ENCODE measurements at regions not wholly inside any gene's neighbourhood (a gene's known extent, or its start where the extent isn't known, plus 50 kb on each side); places are given as distances from the start of the nearest gene placed in this dataset.
"Not testable (repeated sequence)": the region's sequence is repeated elsewhere in the genome, so short reads cannot be mapped to it uniquely, and the experiment has no call there.

- Histone ChIP-seq H3K9ac (ENCODE audit: low read length) (no peak overlapping the region), H3K4me3 (ENCODE audit: low read length) (no peak overlapping the region), H3K4me1 (ENCODE audit: control insufficient read depth, insufficient read depth, low read length) (peaks cover 19% of the 10 kb centered on the region), H3K36me3 (ENCODE audit: control insufficient read depth, insufficient read depth, low read length, severe bottlenecking) (peaks cover 12% of the 10 kb centered on the region), H3K27me3 (replicated peaks; ENCODE audit: control insufficient read depth, insufficient read depth, low read length) (no peaks in the 10 kb centered on the region), H3K9me3 (ENCODE audit: control insufficient read depth, low read length) (no peaks in the 10 kb centered on the region)
- no peak for DNase-seq (ENCODE audit: low read depth)
Measured at GRCh38 chr6:27141529-27142015, 105.9 kb upstream of the PRSS16 start.

GRCh38 chr6:27143020-27143388 is 104.5 kb upstream of the PRSS16 start:
- not testable (repeated sequence) for H3K9me3 ChIP-seq (ENCODE audit: control insufficient read depth, low read length); H3K36me3 ChIP-seq (ENCODE audit: control insufficient read depth, insufficient read depth, low read length, severe bottlenecking); DNase-seq (ENCODE audit: low read depth); H3K27me3 ChIP-seq (replicated peaks; ENCODE audit: control insufficient read depth, insufficient read depth, low read length); H3K4me3 ChIP-seq (ENCODE audit: low read length); H3K9ac ChIP-seq (ENCODE audit: low read length)
- H3K4me1 ChIP-seq (ENCODE audit: control insufficient read depth, insufficient read depth, low read length) = peaks cover 24% of the 10 kb centered on the region

- Histone ChIP-seq H3K4me3 (ENCODE audit: low read length) (no peak overlapping the region), H3K9me3 (ENCODE audit: control insufficient read depth, low read length) (no peaks in the 10 kb centered on the region), H3K27me3 (replicated peaks; ENCODE audit: control insufficient read depth, insufficient read depth, low read length) (no peaks in the 10 kb centered on the region), H3K4me1 (ENCODE audit: control insufficient read depth, insufficient read depth, low read length) (peaks cover 24% of the 10 kb centered on the region), H3K36me3 (ENCODE audit: control insufficient read depth, insufficient read depth, low read length, severe bottlenecking) (no peaks in the 10 kb centered on the region), H3K9ac (ENCODE audit: low read length) (no peak overlapping the region)
- DNase-seq (ENCODE audit: low read depth) = no peak
Measured at GRCh38 chr6:27143474-27144026, 104.0 kb upstream of the PRSS16 start.

- no peak for DNase-seq (ENCODE audit: low read depth)
- Histone ChIP-seq H3K36me3 (ENCODE audit: control insufficient read depth, insufficient read depth, low read length, severe bottlenecking) (no peaks in the 10 kb centered on the region), H3K4me1 (ENCODE audit: control insufficient read depth, insufficient read depth, low read length) (peaks cover 19% of the 10 kb centered on the region), H3K4me3 (ENCODE audit: low read length) (peak overlapping the region; percentile 94), H3K9ac (ENCODE audit: low read length) (peak overlapping the region; percentile 88), H3K27me3 (replicated peaks; ENCODE audit: control insufficient read depth, insufficient read depth, low read length) (no peaks in the 10 kb centered on the region), H3K9me3 (ENCODE audit: control insufficient read depth, low read length) (no peaks in the 10 kb centered on the region)
Measured at GRCh38 chr6:27144740-27145079, 102.8 kb upstream of the PRSS16 start.

- Histone ChIP-seq H3K9ac (ENCODE audit: low read length) (peak overlapping the region; percentile 88), H3K4me1 (ENCODE audit: control insufficient read depth, insufficient read depth, low read length) (peaks cover 16% of the 10 kb centered on the region), H3K27me3 (replicated peaks; ENCODE audit: control insufficient read depth, insufficient read depth, low read length) (no peaks in the 10 kb centered on the region), H3K9me3 (ENCODE audit: control insufficient read depth, low read length) (no peaks in the 10 kb centered on the region), H3K4me3 (ENCODE audit: low read length) (peak overlapping the region; percentile 94), H3K36me3 (ENCODE audit: control insufficient read depth, insufficient read depth, low read length, severe bottlenecking) (no peaks in the 10 kb centered on the region)
- peak; percentile 93 for DNase-seq (ENCODE audit: low read depth)
Measured at GRCh38 chr6:27145731-27146455, 101.6 kb upstream of the PRSS16 start.

GRCh38 chr6:27146456-27146705 is 101.1 kb upstream of the PRSS16 start:
- DNase-seq (ENCODE audit: low read depth); H3K36me3 ChIP-seq (ENCODE audit: control insufficient read depth, insufficient read depth, low read length, severe bottlenecking); H3K27me3 ChIP-seq (replicated peaks; ENCODE audit: control insufficient read depth, insufficient read depth, low read length); H3K9me3 ChIP-seq (ENCODE audit: control insufficient read depth, low read length): not testable (repeated sequence)
- peak overlapping the region; percentile 88 for H3K9ac ChIP-seq (ENCODE audit: low read length)
- peak overlapping the region; percentile 94 for H3K4me3 ChIP-seq (ENCODE audit: low read length)
- H3K4me1 ChIP-seq (ENCODE audit: control insufficient read depth, insufficient read depth, low read length) = peaks cover 16% of the 10 kb centered on the region

- peak; percentile 98 for DNase-seq (ENCODE audit: low read depth)
- H3K27me3 ChIP-seq (replicated peaks; ENCODE audit: control insufficient read depth, insufficient read depth, low read length) = no peaks in the 10 kb centered on the region
- H3K4me1 ChIP-seq (ENCODE audit: control insufficient read depth, insufficient read depth, low read length) = peaks cover 16% of the 10 kb centered on the region
- no peaks in the 10 kb centered on the region for H3K36me3 ChIP-seq (ENCODE audit: control insufficient read depth, insufficient read depth, low read length, severe bottlenecking)
- H3K4me3 ChIP-seq (ENCODE audit: low read length) = peak overlapping the region; percentile 94
- peak overlapping the region; percentile 88 for H3K9ac ChIP-seq (ENCODE audit: low read length)
- no peaks in the 10 kb centered on the region for H3K9me3 ChIP-seq (ENCODE audit: control insufficient read depth, low read length)
Measured at GRCh38 chr6:27146706-27147505, 100.6 kb upstream of the PRSS16 start.

GRCh38 chr6:27148404-27148795 is 99.1 kb upstream of the PRSS16 start:
- no peaks in the 10 kb centered on the region for H3K9me3 ChIP-seq (ENCODE audit: control insufficient read depth, low read length)
- H3K4me1 ChIP-seq (ENCODE audit: control insufficient read depth, insufficient read depth, low read length) = peaks cover 16% of the 10 kb centered on the region
- no peaks in the 10 kb centered on the region for H3K36me3 ChIP-seq (ENCODE audit: control insufficient read depth, insufficient read depth, low read length, severe bottlenecking)
- no peaks in the 10 kb centered on the region for H3K27me3 ChIP-seq (replicated peaks; ENCODE audit: control insufficient read depth, insufficient read depth, low read length)
- DNase-seq (ENCODE audit: low read depth) = no peak
- no peak overlapping the region for H3K4me3 ChIP-seq (ENCODE audit: low read length)
- H3K9ac ChIP-seq (ENCODE audit: low read length) = no peak overlapping the region

- no peak for DNase-seq (ENCODE audit: low read depth)
- Histone ChIP-seq H3K4me3 (ENCODE audit: low read length) (no peak overlapping the region), H3K4me1 (ENCODE audit: control insufficient read depth, insufficient read depth, low read length) (peaks cover 16% of the 10 kb centered on the region), H3K27me3 (replicated peaks; ENCODE audit: control insufficient read depth, insufficient read depth, low read length) (no peaks in the 10 kb centered on the region), H3K9me3 (ENCODE audit: control insufficient read depth, low read length) (no peaks in the 10 kb centered on the region), H3K36me3 (ENCODE audit: control insufficient read depth, insufficient read depth, low read length, severe bottlenecking) (no peaks in the 10 kb centered on the region), H3K9ac (ENCODE audit: low read length) (no peak overlapping the region)
Measured at GRCh38 chr6:27149150-27149549, 98.4 kb upstream of the PRSS16 start.

GRCh38 chr6:27154696-27155095 is 92.8 kb upstream of the PRSS16 start:
- DNase-seq (ENCODE audit: low read depth) = no peak
- H3K9me3 ChIP-seq (ENCODE audit: control insufficient read depth, low read length) = no peaks in the 10 kb centered on the region
- H3K4me3 ChIP-seq (ENCODE audit: low read length) = no peak overlapping the region

GRCh38 chr6:27156874-27157458 is 90.5 kb upstream of the PRSS16 start:
- peaks cover 3% of the 10 kb centered on the region for H3K4me1 ChIP-seq (ENCODE audit: control insufficient read depth, insufficient read depth, low read length)
- H3K9me3 ChIP-seq (ENCODE audit: control insufficient read depth, low read length) = no peaks in the 10 kb centered on the region
- no peaks in the 10 kb centered on the region for H3K27me3 ChIP-seq (replicated peaks; ENCODE audit: control insufficient read depth, insufficient read depth, low read length)
- peak overlapping the region; percentile 81 for H3K4me3 ChIP-seq (ENCODE audit: low read length)
- no peaks in the 10 kb centered on the region for H3K36me3 ChIP-seq (ENCODE audit: control insufficient read depth, insufficient read depth, low read length, severe bottlenecking)
- no peak for DNase-seq (ENCODE audit: low read depth)
- H3K9ac ChIP-seq (ENCODE audit: low read length) = no peak overlapping the region

More at GRCh38 chr6:27154696-27155095, 92.8 kb upstream of the PRSS16 start:
- Histone ChIP-seq H3K4me1 (ENCODE audit: control insufficient read depth, insufficient read depth, low read length) (peaks cover 3% of the 10 kb centered on the region), H3K36me3 (ENCODE audit: control insufficient read depth, insufficient read depth, low read length, severe bottlenecking) (no peaks in the 10 kb centered on the region), H3K9ac (ENCODE audit: low read length) (no peak overlapping the region), H3K27me3 (replicated peaks; ENCODE audit: control insufficient read depth, insufficient read depth, low read length) (no peaks in the 10 kb centered on the region)

Data from adipocyte (in vitro differentiated cells).